ENCODE measurements at regions not wholly inside any gene's neighbourhood (a gene's known extent, or its start where the extent isn't known, plus 50 kb on each side); places are given as distances from the start of the nearest gene placed in this dataset.

GRCh38 chr6:120498711-120499110 lies 835.6 kb downstream of the TBC1D32 start:
- H3K9me3 ChIP-seq (ENCODE audit: control insufficient read depth in 2 of 3, insufficient read depth in 1 of 3, low read length in 3 of 3): no peaks in the 10 kb centered on the region
- no peaks in the 10 kb centered on the region for H3K4me1 ChIP-seq (ENCODE audit: control insufficient read depth in 2 of 3, insufficient read depth in 2 of 3, low read depth in 1 of 3, low read length in 3 of 3)
- no peak overlapping the region for H3K4me3 ChIP-seq (ENCODE audit: low read length in 3 of 3)
- no peak overlapping the region for H3K9ac ChIP-seq (ENCODE audit: low read length in 3 of 3)
- FAIRE-seq: no peak
- TF ChIP-seq CTCF (IDR thresholded peaks at IDR 0.05; ENCODE audit: borderline replicate concordance, extremely low read depth, insufficient read depth): no peak
- intact Hi-C loops (cut with DNase I): no loop called here
- DNase-seq: no peak
- no peak overlapping the region for H3K27ac ChIP-seq (ENCODE audit: low read depth in 2 of 2, low read length in 2 of 2)
- H3K36me3 ChIP-seq (ENCODE audit: control insufficient read depth in 2 of 3, insufficient read depth in 3 of 3, low read length in 3 of 3): no peaks in the 10 kb centered on the region
- no peaks in the 10 kb centered on the region for H3K27me3 ChIP-seq (ENCODE audit: control insufficient read depth, insufficient read depth, low read length)

GRCh38 chr6:120496661-120497060 lies 837.6 kb downstream of the TBC1D32 start:
- H3K4me1 ChIP-seq (ENCODE audit: control insufficient read depth in 2 of 3, insufficient read depth in 2 of 3, low read depth in 1 of 3, low read length in 3 of 3): no peaks in the 10 kb centered on the region
- no peak overlapping the region for H3K4me3 ChIP-seq (ENCODE audit: low read length in 3 of 3)
- no peak overlapping the region for H3K9ac ChIP-seq (ENCODE audit: low read length in 3 of 3)
- H3K27ac ChIP-seq (ENCODE audit: low read depth in 2 of 2, low read length in 2 of 2): no peak overlapping the region
- no peak for TF ChIP-seq CTCF (IDR thresholded peaks at IDR 0.05; ENCODE audit: borderline replicate concordance, extremely low read depth, insufficient read depth)
- intact Hi-C loops (cut with DNase I): no loop called here
- H3K36me3 ChIP-seq (ENCODE audit: control insufficient read depth in 2 of 3, insufficient read depth in 3 of 3, low read length in 3 of 3): no peaks in the 10 kb centered on the region
- DNase-seq (no peak), FAIRE-seq (no peak)
- H3K27me3 ChIP-seq (ENCODE audit: control insufficient read depth, insufficient read depth, low read length): no peaks in the 10 kb centered on the region
- H3K9me3 ChIP-seq (ENCODE audit: control insufficient read depth in 2 of 3, insufficient read depth in 1 of 3, low read length in 3 of 3): no peaks in the 10 kb centered on the region

GRCh38 chr6:120493505-120493904 lies 840.8 kb downstream of the TBC1D32 start:
- no peak for FAIRE-seq
- intact Hi-C loops (cut with DNase I): no loop called here
- no peak for DNase-seq
- Histone ChIP-seq H3K4me3 (ENCODE audit: low read length in 3 of 3) (no peak overlapping the region), H3K9me3 (ENCODE audit: control insufficient read depth in 2 of 3, insufficient read depth in 1 of 3, low read length in 3 of 3) (no peaks in the 10 kb centered on the region), H3K27me3 (ENCODE audit: control insufficient read depth, insufficient read depth, low read length) (no peaks in the 10 kb centered on the region), H3K36me3 (ENCODE audit: control insufficient read depth in 2 of 3, insufficient read depth in 3 of 3, low read length in 3 of 3) (no peaks in the 10 kb centered on the region), H3K27ac (ENCODE audit: low read depth in 2 of 2, low read length in 2 of 2) (no peak overlapping the region), H3K9ac (ENCODE audit: low read length in 3 of 3) (no peak overlapping the region), H3K4me1 (ENCODE audit: control insufficient read depth in 2 of 3, insufficient read depth in 2 of 3, low read depth in 1 of 3, low read length in 3 of 3) (no peaks in the 10 kb centered on the region)
- TF ChIP-seq CTCF (IDR thresholded peaks at IDR 0.05; ENCODE audit: borderline replicate concordance, extremely low read depth, insufficient read depth): no peak

- Histone ChIP-seq H3K27ac (ENCODE audit: low read depth in 2 of 2, low read length in 2 of 2) (no peak overlapping the region), H3K9me3 (ENCODE audit: control insufficient read depth in 2 of 3, insufficient read depth in 1 of 3, low read length in 3 of 3) (no peaks in the 10 kb centered on the region), H3K4me3 (ENCODE audit: low read length in 3 of 3) (no peak overlapping the region), H3K27me3 (ENCODE audit: control insufficient read depth, insufficient read depth, low read length) (no peaks in the 10 kb centered on the region), H3K9ac (ENCODE audit: low read length in 3 of 3) (no peak overlapping the region), H3K4me1 (ENCODE audit: control insufficient read depth in 2 of 3, insufficient read depth in 2 of 3, low read depth in 1 of 3, low read length in 3 of 3) (no peaks in the 10 kb centered on the region), H3K36me3 (ENCODE audit: control insufficient read depth in 2 of 3, insufficient read depth in 3 of 3, low read length in 3 of 3) (no peaks in the 10 kb centered on the region)
- intact Hi-C loops (cut with DNase I): no loop called here
- TF ChIP-seq CTCF (IDR thresholded peaks at IDR 0.05; ENCODE audit: borderline replicate concordance, extremely low read depth, insufficient read depth): no peak
- FAIRE-seq (no peak), DNase-seq (no peak)
Observed at GRCh38 chr6:120489941-120490340, 844.3 kb downstream of the TBC1D32 start.

All from kidney (tissue), 13 donors.